Stimulated activated naive CD8-positive, alpha-beta T cell treated with anti-CD3 and anti-CD28 coated beads, Interleukin-15, amount 100 ng/mL, for 72 hours (primary cell): ENCODE measurements at regions not wholly inside any gene's neighbourhood (a gene's known extent, or its start where the extent isn't known, plus 50 kb on each side); places are given as distances from the start of the nearest gene placed in this dataset.
"Not testable (repeated sequence)": the region's sequence is repeated elsewhere in the genome, so short reads cannot be mapped to it uniquely, and the experiment has no call there.

Experiments
- ATAC-seq: fragments of 150-1000 bp; cut with Tn5 transposase; 2 replicates; pipeline ENCODE4 v1.10.0; 2021; ENCODE audit warnings: mild to moderate bottlenecking, moderate library complexity
- DNase-seq, 2 donors: peaks; one replicate each; pipeline ENCODE4 v3.0.0; 2021 to 2022
- H3K27ac Mint-ChIP-seq, 2 donors: one replicate each; pipeline ENCODE4 v1.8.0; 2022; ENCODE audit warnings: mild to moderate bottlenecking in 2 of 2, mixed read lengths in 2 of 2, moderate library complexity in 2 of 2
- H3K27me3 Mint-ChIP-seq: one replicate; pipeline ENCODE4 v1.8.0; 2022; ENCODE audit warnings: mixed read lengths
- H3K4me1 Mint-ChIP-seq: one replicate; pipeline ENCODE4 v1.8.0; 2022; ENCODE audit warnings: mild to moderate bottlenecking, mixed read lengths
- H3K4me3 Mint-ChIP-seq, 2 donors: one replicate each; pipeline ENCODE4 v1.8.0; 2022; ENCODE audit warnings: mild to moderate bottlenecking in 2 of 2, mixed read lengths in 2 of 2, moderate library complexity in 1 of 2
- H3K9me3 Mint-ChIP-seq, 2 donors: one replicate each; pipeline ENCODE4 v1.8.0; 2022; ENCODE audit warnings: mixed read lengths in 2 of 2

DNA sequence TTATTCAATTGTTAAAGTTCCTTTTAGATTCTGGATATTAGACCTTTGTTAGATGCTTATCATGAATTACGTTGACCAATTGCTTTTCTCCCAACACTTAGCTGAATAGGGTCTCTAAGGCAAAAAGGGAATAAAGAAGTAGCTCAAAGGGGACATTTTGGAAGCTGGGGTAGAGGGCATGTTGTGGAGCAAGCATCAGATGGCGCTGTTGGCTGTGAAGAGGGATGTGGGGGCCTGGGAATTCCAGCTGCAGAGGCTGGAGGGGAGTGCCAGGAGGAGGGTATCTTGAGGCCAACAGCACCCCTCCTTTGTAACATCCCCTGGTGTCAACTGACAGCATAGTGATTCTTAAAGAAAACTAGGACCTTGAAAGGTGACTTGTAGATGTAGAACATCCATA, 198.2 kb downstream of the ADCYAP1 start:
- Mint-ChIP-seq H3K27ac (no peak overlapping the region), H3K27me3 (no peaks in the 10 kb centered on the region), H3K9me3 (peaks cover 4 to 14% of the 10 kb centered on the region in 2 donors), H3K4me3 (no peak overlapping the region), H3K4me1 (no peaks in the 10 kb centered on the region)
- ATAC-seq: no peak
- DNase-seq: no peak

DNA sequence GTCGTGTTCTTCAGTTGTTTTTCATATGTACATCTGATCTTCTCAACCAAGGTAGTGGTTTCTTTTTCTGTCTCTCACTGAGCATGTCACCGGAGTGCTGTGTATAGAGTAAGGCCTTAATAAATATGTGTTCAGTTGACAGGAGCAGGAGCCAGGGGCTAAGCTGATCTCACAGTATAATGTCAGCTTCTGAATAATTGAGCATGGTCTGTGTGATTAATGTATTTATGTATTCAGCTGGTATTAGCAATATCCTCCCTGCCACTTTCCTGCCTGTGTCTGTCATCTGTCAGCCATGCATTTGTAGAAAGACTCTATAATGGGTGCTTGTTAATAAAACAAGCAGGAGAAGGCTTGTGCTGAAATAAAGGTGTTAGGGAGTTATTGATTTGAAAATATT, 198.9 kb downstream of the ADCYAP1 start:
- Mint-ChIP-seq H3K4me3 (no peak overlapping the region), H3K27me3 (no peaks in the 10 kb centered on the region), H3K9me3 (peaks cover 4 to 12% of the 10 kb centered on the region in 2 donors), H3K4me1 (no peaks in the 10 kb centered on the region), H3K27ac (no peak overlapping the region)
- ATAC-seq (no peak), DNase-seq (no peak)

DNA sequence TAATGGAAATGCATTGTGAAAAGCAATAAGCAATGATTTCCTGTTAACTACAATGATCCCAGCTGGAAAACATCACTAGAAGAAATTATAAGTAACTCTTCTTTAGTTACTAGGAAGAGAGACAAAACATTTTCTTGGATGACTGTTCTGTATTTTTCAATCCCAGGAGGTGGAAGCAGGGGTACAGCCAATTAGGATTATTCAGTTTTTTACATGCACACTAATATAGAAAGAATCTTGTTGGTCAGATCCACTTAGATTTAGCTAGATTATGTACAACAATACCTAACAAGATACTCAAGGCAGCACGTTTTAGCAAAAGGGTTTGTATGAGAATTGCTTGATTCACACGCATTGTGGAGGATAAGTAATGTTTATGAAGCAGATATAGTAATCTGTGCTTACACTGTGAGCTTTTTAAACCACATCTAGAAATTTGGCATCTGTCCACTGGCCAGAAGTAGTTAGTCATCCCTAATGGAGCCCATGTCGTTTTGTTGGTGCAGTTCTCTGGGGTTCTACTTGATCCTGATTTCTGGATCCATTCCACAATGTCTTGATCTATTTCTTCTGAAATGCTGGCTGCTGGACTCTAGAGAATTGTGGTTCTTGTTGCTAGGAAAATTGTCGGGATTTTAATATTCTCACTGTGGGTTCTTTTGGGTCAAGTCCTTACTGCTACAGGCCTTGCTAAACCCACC, 199.7 kb downstream of the ADCYAP1 start:
- Mint-ChIP-seq H3K9me3 (peaks cover under 1 to 12% of the 10 kb centered on the region in 2 donors), H3K27me3 (no peaks in the 10 kb centered on the region), H3K27ac (no peak overlapping the region), H3K4me3 (no peak overlapping the region), H3K4me1 (no peaks in the 10 kb centered on the region)
- DNase-seq: no peak
- ATAC-seq: no peak

DNA sequence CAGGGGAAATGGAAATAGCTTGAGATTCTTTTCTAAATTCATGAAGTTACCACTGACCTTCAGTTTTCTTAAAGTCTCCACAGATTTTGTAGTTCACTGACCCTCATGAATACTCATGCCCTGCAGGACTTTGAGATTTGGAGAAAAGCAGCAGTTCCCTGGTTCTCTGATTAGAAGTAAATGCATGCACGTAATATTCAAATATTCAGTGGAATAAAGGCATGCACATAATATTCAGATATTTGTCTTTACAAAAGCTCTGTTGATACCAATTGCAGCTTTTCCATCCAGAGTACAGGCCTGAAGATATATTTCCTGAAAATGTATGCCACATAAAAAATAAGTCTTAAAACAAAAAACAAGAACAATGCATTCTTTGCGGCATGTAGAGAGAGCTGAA, 219.8 kb downstream of the ADCYAP1 start:
- Mint-ChIP-seq H3K27me3 (no peaks in the 10 kb centered on the region), H3K9me3 (peaks cover 10 to 20% of the 10 kb centered on the region in 2 donors), H3K27ac (no peak overlapping the region), H3K4me3 (no peak overlapping the region), H3K4me1 (no peaks in the 10 kb centered on the region)
- ATAC-seq (no peak), DNase-seq (no peak)

DNA sequence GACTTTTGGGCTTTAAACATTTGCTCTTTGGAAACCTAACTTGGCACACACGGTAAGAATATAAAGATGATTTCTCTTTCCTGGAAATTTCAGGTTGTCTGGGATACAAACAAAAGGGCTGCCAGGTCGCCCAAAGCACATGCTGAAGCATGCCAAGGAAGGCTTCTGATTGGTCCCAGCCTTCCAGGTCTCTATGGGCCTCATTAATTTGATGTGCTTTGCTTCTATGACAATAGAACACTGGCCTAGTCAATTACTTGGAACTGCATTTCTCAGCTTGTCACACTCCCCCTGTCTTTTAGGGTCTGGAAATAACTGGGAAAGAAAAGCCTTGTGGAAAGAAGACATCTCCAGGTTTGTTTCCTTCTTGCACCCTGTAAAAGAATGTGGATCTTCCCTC, 228.9 kb downstream of the ADCYAP1 start:
- H3K4me1 Mint-ChIP-seq: no peaks in the 10 kb centered on the region

DNA sequence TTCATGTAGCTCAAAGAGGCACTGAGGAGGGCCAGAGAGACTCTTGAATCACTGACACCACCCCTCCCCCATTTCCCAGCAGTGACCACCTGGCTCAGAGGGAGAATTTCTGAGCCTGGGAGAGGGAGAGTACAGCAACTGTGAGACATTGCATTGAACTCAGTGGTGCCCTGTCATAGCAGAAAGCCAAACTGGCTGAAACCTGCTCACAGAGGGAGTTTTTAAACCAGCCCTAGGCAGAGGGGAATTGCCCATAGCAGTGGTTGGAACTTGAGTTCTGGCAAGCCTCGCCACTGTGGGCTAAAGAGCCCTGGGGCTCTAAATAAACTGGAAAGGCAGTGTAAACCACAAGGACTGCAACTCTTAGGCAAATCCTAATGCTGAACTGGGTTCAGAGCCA, 243.1 kb downstream of the ADCYAP1 start:
- ATAC-seq: no peak
- H3K4me3 Mint-ChIP-seq: no peak overlapping the region
- no peak for DNase-seq
- H3K9me3 Mint-ChIP-seq: peaks cover 14% of the 10 kb centered on the region in 2 donors
- no peak overlapping the region for H3K27ac Mint-ChIP-seq
- no peaks in the 10 kb centered on the region for H3K4me1 Mint-ChIP-seq
- H3K27me3 Mint-ChIP-seq: no peaks in the 10 kb centered on the region

More for the DNA sequence above, 228.9 kb downstream of the ADCYAP1 start:
- H3K27ac Mint-ChIP-seq: no peak overlapping the region
- no peak for DNase-seq
- H3K27me3 Mint-ChIP-seq: no peaks in the 10 kb centered on the region
- ATAC-seq: no peak
- H3K9me3 Mint-ChIP-seq: peaks cover 0 to 19% of the 10 kb centered on the region in 2 donors
- no peak overlapping the region for H3K4me3 Mint-ChIP-seq

DNA sequence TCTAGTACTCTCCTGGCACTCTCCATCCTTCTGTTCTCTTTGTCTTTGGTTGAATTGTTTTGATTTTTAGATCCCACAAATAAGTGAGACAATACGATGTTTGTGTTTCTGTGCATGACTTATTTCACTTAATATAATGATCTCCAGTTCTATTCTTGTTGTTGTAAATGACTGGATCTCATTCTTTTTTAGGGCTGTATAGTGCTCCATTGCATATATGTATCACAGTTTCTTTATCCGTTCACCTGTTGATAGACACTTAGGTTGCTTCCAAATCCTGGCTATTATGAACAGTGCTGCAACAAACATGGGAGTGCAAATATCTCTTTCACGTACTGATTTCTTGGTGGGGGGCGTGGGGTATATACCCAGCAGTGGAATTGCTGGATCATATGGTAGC, 245.0 kb downstream of the ADCYAP1 start:
- Mint-ChIP-seq H3K27ac (no peak overlapping the region), H3K4me1 (no peaks in the 10 kb centered on the region), H3K9me3 (peaks cover 5 to 13% of the 10 kb centered on the region in 2 donors), H3K27me3 (no peaks in the 10 kb centered on the region), H3K4me3 (no peak overlapping the region)
- DNase-seq: no peak
- no peak for ATAC-seq

DNA sequence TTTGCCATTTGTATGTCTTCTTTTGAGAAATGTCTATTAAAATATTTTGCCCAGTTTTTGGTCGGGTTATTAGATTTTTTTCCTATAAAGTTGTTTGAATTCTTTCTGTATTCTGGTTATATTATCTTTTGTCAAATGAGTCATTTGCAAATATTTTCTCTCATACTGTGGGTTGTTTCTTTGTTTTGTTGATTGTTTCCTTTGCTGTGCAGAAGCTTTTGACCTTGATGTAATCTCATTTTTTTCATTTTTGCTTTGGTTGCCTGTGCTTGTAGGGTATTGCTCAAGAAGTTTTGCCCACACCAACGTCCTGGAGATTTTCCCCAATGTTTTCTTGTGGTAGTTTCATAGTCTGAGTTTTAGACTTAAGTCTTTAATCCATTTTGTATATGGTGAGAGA, 245.7 kb downstream of the ADCYAP1 start:
- no peak overlapping the region for H3K4me3 Mint-ChIP-seq
- ATAC-seq (no peak), DNase-seq (no peak)
- H3K27me3 Mint-ChIP-seq: no peaks in the 10 kb centered on the region
- H3K27ac Mint-ChIP-seq: no peak overlapping the region
- no peaks in the 10 kb centered on the region for H3K4me1 Mint-ChIP-seq
- H3K9me3 Mint-ChIP-seq: peaks cover 5 to 13% of the 10 kb centered on the region in 2 donors

DNA sequence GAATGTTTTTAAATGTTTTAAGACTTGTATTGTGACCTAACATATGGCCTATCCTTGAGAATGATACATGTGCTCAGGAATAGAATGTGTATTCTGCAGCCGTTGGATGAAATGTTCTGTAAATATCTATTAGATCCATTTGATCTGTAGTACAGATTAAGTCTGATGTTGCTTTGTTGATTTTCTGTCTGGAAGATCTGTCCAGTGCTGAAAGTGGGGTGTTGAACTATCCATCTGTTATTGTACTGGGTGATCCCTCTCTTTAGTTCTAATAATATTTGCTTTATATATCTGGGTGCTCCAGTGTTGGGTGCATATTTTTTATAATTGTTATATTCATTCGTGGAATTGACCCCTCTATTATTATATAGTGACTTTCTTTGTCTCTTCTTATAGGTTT, 248.3 kb downstream of the ADCYAP1 start:
- not testable (repeated sequence) for H3K4me3 Mint-ChIP-seq, H3K27me3 Mint-ChIP-seq, DNase-seq, H3K4me1 Mint-ChIP-seq, ATAC-seq, H3K27ac Mint-ChIP-seq
- peaks cover 5 to 13% of the 10 kb centered on the region in 2 donors for H3K9me3 Mint-ChIP-seq

DNA sequence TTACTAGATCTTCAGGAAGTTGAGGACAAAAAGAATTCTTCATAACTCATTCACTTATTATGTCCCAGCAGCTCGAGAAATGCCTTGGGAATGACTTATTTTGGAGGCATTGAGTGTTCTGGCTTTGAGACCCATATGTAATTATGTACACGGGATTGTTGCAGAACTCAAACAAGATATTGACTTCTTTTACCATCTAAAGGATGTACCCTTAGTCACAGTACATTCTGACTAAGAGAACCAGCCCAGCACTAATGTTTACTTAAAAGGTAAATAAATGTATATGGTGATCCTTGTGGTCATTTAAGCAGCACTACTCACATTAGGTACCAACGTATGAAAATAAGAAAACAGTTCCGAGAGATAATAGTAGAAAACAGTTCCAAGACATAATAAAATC, 268.9 kb downstream of the ADCYAP1 start:
- ATAC-seq (no peak), DNase-seq (no peak)
- Mint-ChIP-seq H3K4me3 (no peak overlapping the region), H3K27me3 (no peaks in the 10 kb centered on the region), H3K27ac (no peak overlapping the region), H3K9me3 (peaks cover 0 to 7% of the 10 kb centered on the region in 2 donors), H3K4me1 (no peaks in the 10 kb centered on the region)

DNA sequence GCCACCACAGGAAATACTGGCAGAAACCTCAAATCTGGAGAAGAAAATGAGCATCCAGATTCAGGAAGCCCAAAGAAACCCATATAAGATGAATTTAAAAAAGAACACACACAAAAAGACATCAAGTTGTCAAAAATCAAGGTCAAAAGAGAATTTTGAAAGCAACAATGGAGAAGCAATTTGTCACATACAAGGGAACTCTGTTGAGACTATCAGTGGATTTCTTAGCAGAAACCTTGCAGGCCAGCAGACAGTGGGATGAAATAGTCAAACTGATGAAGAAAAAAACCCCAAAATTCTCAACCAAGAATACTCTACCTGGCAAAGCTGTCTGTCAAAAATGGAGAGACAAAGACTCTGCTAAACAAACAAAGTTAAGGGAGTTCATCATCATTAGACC, 272.6 kb downstream of the ADCYAP1 start:
- peaks cover 15 to 18% of the 10 kb centered on the region in 2 donors for H3K9me3 Mint-ChIP-seq
- H3K27ac Mint-ChIP-seq: no peak overlapping the region
- no peak for DNase-seq
- no peak for ATAC-seq
- no peaks in the 10 kb centered on the region for H3K27me3 Mint-ChIP-seq
- H3K4me1 Mint-ChIP-seq: no peaks in the 10 kb centered on the region
- no peak overlapping the region for H3K4me3 Mint-ChIP-seq

DNA sequence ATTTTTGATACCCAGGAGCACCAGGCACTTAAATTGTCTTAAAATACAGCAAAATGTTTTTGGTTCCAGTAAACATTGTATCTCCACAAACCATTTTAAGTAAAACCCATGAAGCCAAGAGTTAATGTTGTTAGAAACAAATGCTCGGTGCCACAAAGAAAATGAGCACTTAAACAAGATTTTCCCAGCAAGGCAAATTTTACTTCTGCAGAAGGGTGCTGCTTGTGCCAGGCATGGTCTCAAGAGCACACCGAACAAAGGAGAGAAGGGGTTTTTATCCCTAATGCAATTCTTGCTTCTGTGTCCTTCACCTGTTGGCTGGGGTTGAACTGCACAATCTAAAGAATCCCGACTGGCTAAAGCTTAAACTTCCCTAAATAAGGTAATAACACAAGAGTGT, 286.7 kb downstream of the ADCYAP1 start:
- ATAC-seq (no peak), DNase-seq (no peak)
- Mint-ChIP-seq H3K9me3 (peaks cover 8 to 28% of the 10 kb centered on the region in 2 donors), H3K4me3 (no peak overlapping the region), H3K27ac (no peak overlapping the region), H3K4me1 (no peaks in the 10 kb centered on the region), H3K27me3 (no peaks in the 10 kb centered on the region)

DNA sequence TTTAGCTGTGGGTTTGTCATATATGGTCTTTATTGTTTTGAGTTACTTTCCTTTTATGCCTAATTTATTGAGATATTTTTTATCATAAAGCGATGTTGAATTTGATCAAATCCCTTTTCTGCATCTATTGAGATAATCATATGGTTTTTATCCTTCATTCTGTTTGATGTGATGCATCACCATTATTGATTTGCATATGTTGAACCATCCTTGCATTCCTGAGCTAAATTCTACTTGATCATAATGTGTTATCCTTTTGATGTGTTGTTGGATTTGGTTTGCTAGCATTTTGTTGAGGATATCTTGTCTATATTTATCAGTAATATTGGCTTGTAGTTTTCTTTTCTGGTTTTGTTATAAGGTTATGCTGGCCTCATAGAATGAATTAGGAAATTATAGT, 308.5 kb downstream of the ADCYAP1 start:
- H3K4me1 Mint-ChIP-seq: no peaks in the 10 kb centered on the region
- peaks cover 13 to 49% of the 10 kb centered on the region in 2 donors for H3K9me3 Mint-ChIP-seq
- no peak for DNase-seq

DNA sequence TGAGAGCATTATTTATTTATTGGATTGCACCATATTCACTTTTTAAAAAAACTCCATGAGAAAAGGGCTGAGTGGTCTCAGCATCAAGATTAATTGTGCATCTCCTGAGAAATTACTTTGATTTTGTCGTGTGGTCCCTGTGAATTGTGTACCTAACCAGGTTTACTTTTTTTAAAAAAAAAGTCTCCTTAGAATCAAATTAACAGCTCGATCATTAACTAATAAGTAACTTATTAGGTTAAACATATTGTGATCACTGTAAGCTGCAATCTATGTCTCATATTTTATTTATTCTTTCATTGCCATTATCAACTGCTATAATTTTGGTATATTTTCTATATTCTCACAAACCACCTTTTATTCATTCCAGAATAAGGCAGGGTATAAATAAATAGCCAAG, 318.2 kb downstream of the ADCYAP1 start:
- DNase-seq (no peak), ATAC-seq (no peak)
- Mint-ChIP-seq H3K4me1 (no peaks in the 10 kb centered on the region), H3K9me3 (peaks cover 0 to 5% of the 10 kb centered on the region in 2 donors), H3K4me3 (no peak overlapping the region), H3K27me3 (no peaks in the 10 kb centered on the region), H3K27ac (no peak overlapping the region)

More for the DNA sequence above, 308.5 kb downstream of the ADCYAP1 start:
- Mint-ChIP-seq H3K4me3 (no peak overlapping the region), H3K27ac (no peak overlapping the region), H3K27me3 (no peaks in the 10 kb centered on the region)
- no peak for ATAC-seq

DNA sequence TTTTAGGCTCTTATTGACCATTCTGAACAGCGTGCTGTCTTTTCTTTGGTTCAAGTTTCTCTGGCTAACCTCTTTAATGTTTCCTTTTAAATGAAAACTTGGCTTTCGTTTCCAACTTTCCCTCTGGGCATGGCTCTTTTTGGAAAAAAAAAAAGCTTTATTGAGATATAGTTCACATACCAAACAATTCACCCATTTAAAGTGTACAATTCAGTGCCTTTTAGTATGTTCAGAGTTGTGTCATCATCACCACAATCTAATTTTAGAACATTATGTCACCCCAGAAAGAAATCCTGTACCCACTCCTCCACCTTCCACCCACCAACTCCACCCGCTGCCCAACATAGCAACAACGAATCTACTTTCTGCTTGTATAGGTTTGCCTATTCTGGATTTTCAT, 322.4 kb downstream of the ADCYAP1 start:
- ATAC-seq: no peak
- Mint-ChIP-seq H3K4me3 (no peak overlapping the region), H3K9me3 (peaks cover 6 to 9% of the 10 kb centered on the region in 2 donors), H3K27ac (no peak overlapping the region), H3K27me3 (no peaks in the 10 kb centered on the region), H3K4me1 (no peaks in the 10 kb centered on the region)
- DNase-seq: no peak

DNA sequence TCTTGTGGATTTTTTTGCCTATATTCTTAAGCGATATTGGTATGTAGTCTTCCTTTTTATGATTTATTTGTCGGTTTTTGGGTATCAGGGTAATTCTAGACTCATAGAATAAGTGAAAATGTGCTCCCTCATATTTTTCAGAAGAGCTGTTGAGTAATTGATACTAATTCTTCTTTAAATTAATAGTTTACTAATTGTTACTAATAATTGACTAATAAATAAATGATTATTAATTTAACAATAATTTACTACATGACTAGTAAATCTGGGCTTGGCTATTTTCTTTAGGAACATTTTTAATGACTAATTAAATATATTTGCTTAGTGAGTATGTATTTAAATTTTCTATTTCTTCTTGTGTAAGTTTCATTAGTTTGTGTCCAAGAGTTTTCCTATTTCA, 325.0 kb downstream of the ADCYAP1 start:
- Mint-ChIP-seq H3K4me1 (no peaks in the 10 kb centered on the region), H3K4me3 (no peak overlapping the region), H3K27me3 (no peaks in the 10 kb centered on the region), H3K27ac (no peak overlapping the region), H3K9me3 (peaks cover 4 to 27% of the 10 kb centered on the region in 2 donors)
- ATAC-seq (no peak), DNase-seq (no peak)

DNA sequence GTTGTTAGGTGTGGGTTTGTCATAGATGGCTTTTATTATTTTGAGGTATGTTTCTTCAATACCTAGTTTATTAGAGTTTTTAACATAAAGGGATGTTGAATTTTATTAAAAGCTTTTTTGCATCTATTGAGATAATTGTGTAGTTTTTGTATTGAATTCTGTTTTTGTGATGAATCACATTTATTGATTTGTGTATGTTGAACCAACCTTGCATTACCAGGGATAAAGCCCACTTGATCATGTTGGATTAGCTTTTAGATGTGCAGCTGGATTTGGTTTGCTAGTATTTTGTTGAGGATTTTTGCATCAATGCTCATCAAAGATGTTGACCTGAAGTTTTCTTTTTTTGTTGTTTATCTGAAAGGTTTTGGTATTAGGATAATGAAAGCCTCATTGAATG, 328.2 kb downstream of the ADCYAP1 start:
- Mint-ChIP-seq H3K4me3 (no peak overlapping the region), H3K4me1 (no peaks in the 10 kb centered on the region), H3K9me3 (peaks cover 12 to 54% of the 10 kb centered on the region in 2 donors), H3K27ac (no peak overlapping the region), H3K27me3 (no peaks in the 10 kb centered on the region)
- no peak for DNase-seq
- no peak for ATAC-seq
